ENCODE measurements at regions not wholly inside any gene's neighbourhood (a gene's known extent, or its start where the extent isn't known, plus 50 kb on each side); places are given as distances from the start of the nearest gene placed in this dataset.

- H3F3A ChIP-seq (ENCODE audit: insufficient read depth, low read length) = no peaks in the 10 kb centered on the region
- H3K4me2 ChIP-seq (ENCODE audit: low read depth, low read length) = no peak overlapping the region
- DNase-seq = no peak
- H3K79me2 ChIP-seq (ENCODE audit: low read length) = no peaks in the 10 kb centered on the region
- H3K9me2 ChIP-seq (replicated peaks; ENCODE audit: insufficient read depth, low read length) = no peaks in the 10 kb centered on the region
- no peaks in the 10 kb centered on the region for H4K20me1 ChIP-seq (ENCODE audit: insufficient read depth, low read length)
- H2AFZ ChIP-seq (ENCODE audit: low read length) = no peak overlapping the region
- no peak overlapping the region for H3K4me3 ChIP-seq (ENCODE audit: low read length)
- TF ChIP-seq EZH2 (optimal IDR thresholded peaks at IDR 0.05; ENCODE audit: low read depth, low read length) = no peak
- no peak for TF ChIP-seq EZH2phosphoT487 (IDR thresholded peaks at IDR 0.05; ENCODE audit: low read length)
- no peak for TF ChIP-seq CTCF (IDR thresholded peaks at IDR 0.05; ENCODE audit: low read length)
- no peak overlapping the region for H3K27ac ChIP-seq (ENCODE audit: low read length)
- H3K36me3 ChIP-seq (replicated peaks; ENCODE audit: insufficient read depth, low read length) = no peaks in the 10 kb centered on the region
- peaks cover 10% of the 10 kb centered on the region; the same call in 1 of the 2 replicates for H3K4me1 ChIP-seq (ENCODE audit: low read length)
- no peaks in the 10 kb centered on the region for H3K9me3 ChIP-seq (replicated peaks; ENCODE audit: insufficient read depth, low read length)
- no peak overlapping the region for H3K9ac ChIP-seq (ENCODE audit: low read length)
- H3K27me3 ChIP-seq (replicated peaks; ENCODE audit: insufficient read depth, low read length) = no peaks in the 10 kb centered on the region
Measured at GRCh38 chr1:192903142-192903541, 94.3 kb downstream of the RGS2 start.

GRCh38 chr1:192904438-192904895, 95.6 kb downstream of the RGS2 start:
- no peak overlapping the region for H3K4me3 ChIP-seq (ENCODE audit: low read length)
- peaks cover 10% of the 10 kb centered on the region; the same call in 1 of the 2 replicates for H3K4me1 ChIP-seq (ENCODE audit: low read length)
- no peaks in the 10 kb centered on the region for H3F3A ChIP-seq (ENCODE audit: insufficient read depth, low read length)
- H3K9ac ChIP-seq (ENCODE audit: low read length) = no peak overlapping the region
- H3K4me2 ChIP-seq (ENCODE audit: low read depth, low read length) = no peak overlapping the region
- H3K79me2 ChIP-seq (ENCODE audit: low read length) = no peaks in the 10 kb centered on the region
- TF ChIP-seq EZH2phosphoT487 (IDR thresholded peaks at IDR 0.05; ENCODE audit: low read length) (no peak), CTCF (IDR thresholded peaks at IDR 0.05; ENCODE audit: low read length) (no peak), EZH2 (optimal IDR thresholded peaks at IDR 0.05; ENCODE audit: low read depth, low read length) (no peak)
- H3K27me3 ChIP-seq (replicated peaks; ENCODE audit: insufficient read depth, low read length) = no peaks in the 10 kb centered on the region
- no peaks in the 10 kb centered on the region for H3K9me2 ChIP-seq (replicated peaks; ENCODE audit: insufficient read depth, low read length)
- no peaks in the 10 kb centered on the region for H4K20me1 ChIP-seq (ENCODE audit: insufficient read depth, low read length)
- no peak for DNase-seq
- no peak overlapping the region for H3K27ac ChIP-seq (ENCODE audit: low read length)
- no peaks in the 10 kb centered on the region for H3K9me3 ChIP-seq (replicated peaks; ENCODE audit: insufficient read depth, low read length)
- H3K36me3 ChIP-seq (replicated peaks; ENCODE audit: insufficient read depth, low read length) = no peaks in the 10 kb centered on the region
- H2AFZ ChIP-seq (ENCODE audit: low read length) = no peak overlapping the region

- Histone ChIP-seq H4K20me1 (ENCODE audit: insufficient read depth, low read length) (no peaks in the 10 kb centered on the region), H3K9ac (ENCODE audit: low read length) (no peak overlapping the region), H3F3A (ENCODE audit: insufficient read depth, low read length) (no peaks in the 10 kb centered on the region), H3K27me3 (replicated peaks; ENCODE audit: insufficient read depth, low read length) (no peaks in the 10 kb centered on the region), H3K27ac (ENCODE audit: low read length) (no peak overlapping the region), H3K9me3 (replicated peaks; ENCODE audit: insufficient read depth, low read length) (no peaks in the 10 kb centered on the region), H3K4me3 (ENCODE audit: low read length) (no peak overlapping the region), H3K4me1 (ENCODE audit: low read length) (peaks cover 10% of the 10 kb centered on the region; the same call in 1 of the 2 replicates), H3K4me2 (ENCODE audit: low read depth, low read length) (no peak overlapping the region), H2AFZ (ENCODE audit: low read length) (no peak overlapping the region), H3K36me3 (replicated peaks; ENCODE audit: insufficient read depth, low read length) (no peaks in the 10 kb centered on the region), H3K79me2 (ENCODE audit: low read length) (no peaks in the 10 kb centered on the region), H3K9me2 (replicated peaks; ENCODE audit: insufficient read depth, low read length) (no peaks in the 10 kb centered on the region)
- DNase-seq = no peak
- TF ChIP-seq EZH2 (optimal IDR thresholded peaks at IDR 0.05; ENCODE audit: low read depth, low read length) = no peak
- no peak for TF ChIP-seq CTCF (IDR thresholded peaks at IDR 0.05; ENCODE audit: low read length)
- TF ChIP-seq EZH2phosphoT487 (IDR thresholded peaks at IDR 0.05; ENCODE audit: low read length) = no peak
Measured at GRCh38 chr1:192905049-192905448, 96.2 kb downstream of the RGS2 start.
